MM.1S (cell line): ENCODE measurements at regions not wholly inside any gene's neighbourhood (a gene's known extent, or its start where the extent isn't known, plus 50 kb on each side); places are given as distances from the start of the nearest gene placed in this dataset.

ENCODE experiments used
- EZH2 ChIP-seq: fragments of 300-600 bp; sonication (generic); optimal IDR thresholded peaks from 2 replicates; pipeline ENCODE3; 2017; ENCODE audit warnings: low read depth, mild to moderate bottlenecking, antibody characterized with exemption, low read length, mixed read lengths
- EZH2phosphoT487 ChIP-seq: fragments of 300-600 bp; sonication (generic); IDR thresholded peaks from 2 replicates; pipeline ENCODE4 v1.6.1; 2018; ENCODE audit warnings: antibody characterized with exemption, low read length
- TF ChIP-seq, protein P1 (sequence below): fragments of 300-600 bp; sonication (generic); IDR thresholded peaks from 2 replicates; pipeline ENCODE4 v1.5.1; 2016; ENCODE audit warnings: antibody characterized with exemption, low read length, mixed read lengths

DNA sequence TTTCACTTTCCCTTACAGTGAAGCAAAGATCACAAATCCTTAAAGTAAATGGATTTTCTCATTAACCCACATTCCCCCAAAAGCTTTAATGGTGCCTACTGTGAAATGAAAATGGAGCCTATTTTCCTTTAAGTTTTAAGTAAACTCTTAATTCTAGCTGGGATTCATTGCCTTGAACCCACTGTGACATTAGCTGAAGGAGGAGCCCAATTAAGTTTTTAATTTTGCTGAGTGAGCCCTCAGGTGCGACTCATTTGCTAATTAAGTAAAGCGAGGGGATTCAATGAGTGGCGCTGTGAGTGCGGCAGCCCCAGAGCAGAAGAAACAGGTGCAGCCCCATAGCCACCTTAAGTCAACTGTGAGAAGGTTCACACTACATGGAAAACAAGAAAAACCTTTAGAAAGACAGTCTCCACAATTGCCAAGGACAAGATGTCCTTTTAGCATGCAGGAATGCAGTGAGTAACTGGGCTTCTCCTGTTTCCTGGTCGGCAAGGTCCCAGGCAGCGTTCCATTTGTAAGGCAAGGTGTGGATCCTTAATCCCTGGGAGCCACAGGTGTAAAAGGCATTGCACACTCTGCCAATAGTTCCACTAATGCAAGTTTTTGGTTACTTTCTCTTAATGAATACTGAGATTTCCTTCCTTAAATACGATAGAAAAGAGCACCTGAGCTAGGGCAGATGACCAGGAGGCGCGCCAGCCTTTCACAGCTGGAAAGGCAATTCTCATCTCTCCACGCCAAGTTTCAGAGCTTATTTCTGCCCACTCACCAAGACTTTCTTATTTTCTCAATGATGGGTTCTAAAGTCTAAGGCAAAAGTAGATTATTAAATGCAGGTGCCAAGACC lies 87.7 kb downstream of the TMEM18 start:
- TF ChIP-seq EZH2phosphoT487 (no peak), EZH2 (no peak)
- TF ChIP-seq, protein P1, sequence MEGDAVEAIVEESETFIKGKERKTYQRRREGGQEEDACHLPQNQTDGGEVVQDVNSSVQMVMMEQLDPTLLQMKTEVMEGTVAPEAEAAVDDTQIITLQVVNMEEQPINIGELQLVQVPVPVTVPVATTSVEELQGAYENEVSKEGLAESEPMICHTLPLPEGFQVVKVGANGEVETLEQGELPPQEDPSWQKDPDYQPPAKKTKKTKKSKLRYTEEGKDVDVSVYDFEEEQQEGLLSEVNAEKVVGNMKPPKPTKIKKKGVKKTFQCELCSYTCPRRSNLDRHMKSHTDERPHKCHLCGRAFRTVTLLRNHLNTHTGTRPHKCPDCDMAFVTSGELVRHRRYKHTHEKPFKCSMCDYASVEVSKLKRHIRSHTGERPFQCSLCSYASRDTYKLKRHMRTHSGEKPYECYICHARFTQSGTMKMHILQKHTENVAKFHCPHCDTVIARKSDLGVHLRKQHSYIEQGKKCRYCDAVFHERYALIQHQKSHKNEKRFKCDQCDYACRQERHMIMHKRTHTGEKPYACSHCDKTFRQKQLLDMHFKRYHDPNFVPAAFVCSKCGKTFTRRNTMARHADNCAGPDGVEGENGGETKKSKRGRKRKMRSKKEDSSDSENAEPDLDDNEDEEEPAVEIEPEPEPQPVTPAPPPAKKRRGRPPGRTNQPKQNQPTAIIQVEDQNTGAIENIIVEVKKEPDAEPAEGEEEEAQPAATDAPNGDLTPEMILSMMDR, result no peak
